EH (cell line): ENCODE measurements at regions not wholly inside any gene's neighbourhood (a gene's known extent, or its start where the extent isn't known, plus 50 kb on each side); places are given as distances from the start of the nearest gene placed in this dataset.

Experiments used
- DNase-seq: peaks from one replicate; pipeline ENCODE4 v3.0.0-alpha.2; 2015; ENCODE audit warnings: low read depth

DNA sequence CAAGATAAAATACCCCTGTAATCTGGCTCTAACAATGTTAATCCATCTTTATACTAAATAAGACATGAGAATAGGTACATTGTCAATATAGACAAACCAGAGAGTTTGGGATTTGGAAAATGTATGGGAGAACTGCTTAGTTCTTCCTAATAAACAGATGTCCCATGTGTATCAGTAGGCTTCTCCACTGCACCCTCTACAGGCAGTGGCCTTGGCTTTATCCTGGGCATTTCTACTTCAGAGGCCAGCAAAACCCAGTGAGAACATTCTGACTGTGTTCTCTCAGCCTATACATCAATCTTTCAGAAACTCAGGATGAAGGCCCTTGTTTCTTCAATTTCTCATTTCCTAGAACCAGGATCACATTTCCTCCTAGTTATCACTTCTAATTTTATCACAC lies 1167.5 kb upstream of the ACVR2A start:
- peak; percentile 5 for DNase-seq

DNA sequence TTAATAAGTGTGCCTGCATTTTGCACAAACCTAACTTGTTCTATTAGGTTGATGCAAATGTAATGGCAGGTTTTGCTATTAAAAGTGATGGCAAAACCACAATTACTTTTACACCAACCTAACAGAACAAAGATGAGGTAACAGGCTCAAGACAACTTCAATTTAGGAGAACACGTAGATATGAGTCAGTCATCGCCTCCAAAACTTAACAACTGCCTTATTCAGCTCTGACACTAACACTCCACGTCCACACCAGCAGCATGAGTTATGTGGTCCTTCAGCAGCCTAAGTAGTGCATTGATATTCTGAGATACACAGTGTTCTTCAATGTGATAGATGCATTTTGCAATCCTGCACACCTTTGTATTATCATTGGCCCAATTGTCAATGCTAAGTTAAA lies 1175.1 kb upstream of the ACVR2A start:
- DNase-seq: no peak

DNA sequence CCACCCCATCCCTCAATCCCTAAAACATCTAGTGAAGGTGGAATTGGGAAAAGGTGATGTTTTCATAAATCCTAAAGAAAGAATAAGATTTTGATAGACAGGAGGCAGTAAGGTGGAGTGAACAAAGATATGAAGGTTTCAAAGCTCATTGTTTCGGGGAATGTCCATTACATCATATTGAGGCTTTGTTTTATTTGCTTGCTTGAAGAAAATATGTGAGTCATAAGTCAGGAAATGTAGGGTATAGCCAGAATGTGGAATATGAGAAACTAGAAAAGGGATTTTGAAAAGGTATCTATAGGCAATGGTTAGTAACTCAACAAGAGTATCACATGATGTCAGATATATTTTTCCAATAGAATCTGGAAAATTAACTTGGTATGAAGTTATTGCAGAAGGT lies 1178.5 kb upstream of the ACVR2A start:
- peak; percentile 9 for DNase-seq

DNA sequence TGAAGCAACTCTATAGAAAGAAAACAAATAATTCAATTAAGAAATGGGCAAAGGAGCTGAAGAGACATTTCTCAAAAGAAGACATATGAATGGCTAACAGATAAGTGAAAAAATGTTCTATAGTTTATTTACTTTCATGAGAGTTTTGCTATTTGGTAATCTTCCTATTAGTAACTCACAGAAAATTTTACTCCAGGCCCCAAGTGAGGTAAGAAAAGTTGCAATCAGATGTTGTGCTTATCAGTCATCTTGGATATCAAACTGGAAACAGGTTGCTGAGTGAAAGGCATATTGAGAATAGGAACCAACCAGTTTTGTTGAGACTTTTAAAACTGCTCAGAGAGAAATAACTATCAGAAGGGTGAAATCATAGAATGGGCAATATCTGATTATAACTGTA lies 1179.0 kb upstream of the ACVR2A start:
- peak; percentile 7 for DNase-seq

DNA sequence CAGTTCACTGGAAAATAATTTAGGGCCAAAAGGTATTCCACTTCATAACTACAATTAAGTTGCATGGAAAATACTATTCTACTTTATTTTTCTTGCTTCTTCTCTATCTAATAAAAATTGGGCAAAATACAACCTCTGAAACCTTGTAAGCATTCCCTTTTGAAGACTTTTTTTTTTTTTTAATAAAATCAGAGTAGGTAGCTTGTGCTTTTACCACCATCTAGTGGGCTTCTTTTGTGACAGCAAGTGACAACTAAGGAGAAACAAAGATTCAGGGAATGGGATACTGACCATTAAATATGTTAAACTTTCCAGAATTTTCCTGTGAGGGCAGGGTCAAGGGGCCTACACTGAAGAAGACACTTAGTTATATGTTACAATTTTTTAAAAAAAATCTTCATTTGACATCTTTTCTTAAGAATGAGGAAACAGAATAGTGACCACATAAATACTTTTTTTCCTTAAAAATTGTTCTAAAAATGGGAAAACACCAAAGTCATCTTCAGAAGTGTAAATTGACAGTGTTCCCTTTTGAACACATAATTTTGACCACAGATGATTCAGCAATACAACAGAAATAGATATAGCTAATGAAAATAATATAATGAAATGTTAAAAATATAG lies 1183.2 kb upstream of the ACVR2A start:
- DNase-seq: peak; percentile 54

DNA sequence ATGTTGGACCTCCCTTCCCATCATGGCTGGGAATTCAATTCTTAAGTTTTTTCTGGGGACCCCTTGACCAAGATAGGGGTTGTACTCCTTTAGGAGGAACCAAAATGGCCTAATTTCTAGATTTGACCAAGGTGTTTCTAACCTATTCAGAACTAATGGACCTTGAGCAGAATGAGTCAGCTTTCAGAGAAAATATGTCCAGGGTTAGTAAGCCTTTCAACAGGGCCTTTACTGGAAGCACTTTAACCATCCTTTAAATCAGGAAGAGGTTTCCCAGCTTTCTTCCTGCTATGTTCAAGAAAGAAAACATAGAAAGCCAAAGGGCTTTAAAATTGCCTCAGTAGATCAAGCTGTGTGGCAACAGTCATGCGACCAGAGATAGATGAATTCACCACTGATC lies 1184.9 kb upstream of the ACVR2A start:
- peak; percentile 4 for DNase-seq

DNA sequence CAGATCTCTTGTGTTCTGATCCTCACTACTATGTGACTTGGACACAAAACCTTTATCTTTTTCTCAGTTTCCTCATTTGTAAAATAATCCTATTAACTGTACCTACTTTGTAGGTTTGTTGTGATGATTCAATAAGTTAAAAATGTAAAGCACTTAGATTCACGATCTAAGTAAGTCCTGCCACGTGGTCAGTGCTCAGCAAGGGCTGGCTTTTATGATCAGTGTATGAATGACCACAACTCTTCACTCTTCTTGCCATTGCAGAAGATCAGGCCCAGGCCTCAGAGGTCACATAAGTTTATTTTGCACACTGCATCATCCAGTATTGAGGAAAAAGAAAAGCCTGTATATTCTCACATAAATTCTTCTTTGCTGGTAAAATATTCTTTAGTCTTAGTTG lies 1192.5 kb upstream of the ACVR2A start:
- peak; percentile 68 for DNase-seq

DNA sequence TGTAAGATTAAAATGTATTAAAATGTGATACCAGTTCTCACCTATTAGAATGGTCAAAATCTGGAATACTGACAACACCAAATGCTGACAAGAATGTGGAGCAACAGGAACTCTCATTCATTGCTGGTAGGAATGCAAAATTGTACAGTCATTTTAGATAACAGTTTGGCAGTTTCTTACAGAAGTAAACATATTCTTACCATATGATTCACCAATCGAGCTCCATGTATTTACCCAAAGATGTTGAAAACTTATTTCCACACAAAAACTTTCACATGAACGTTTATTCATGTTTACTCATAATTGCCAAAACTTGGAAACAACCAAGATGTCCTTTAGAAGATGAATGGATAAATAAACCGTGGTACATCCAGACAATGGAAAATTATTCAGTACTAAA lies 1193.5 kb upstream of the ACVR2A start:
- peak; percentile 2 for DNase-seq

DNA sequence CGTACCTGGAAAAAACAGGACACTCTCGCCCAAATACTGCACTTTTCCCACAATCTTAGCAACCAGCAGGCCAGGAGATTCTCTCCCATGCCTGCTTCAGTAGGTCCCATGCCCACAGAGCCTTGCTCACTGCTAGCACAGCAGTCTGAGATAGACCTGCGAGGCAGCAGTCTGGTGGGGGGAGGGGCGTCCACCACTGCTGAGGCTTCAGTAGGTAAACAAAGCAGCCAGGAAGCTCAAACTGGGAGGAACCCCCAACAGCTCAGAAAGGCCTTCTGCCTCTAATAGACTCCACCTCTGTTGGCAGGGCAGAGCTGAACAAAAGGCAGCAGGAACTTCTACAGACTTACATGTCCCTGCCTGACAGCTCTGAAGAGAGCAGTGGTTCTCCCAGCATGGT lies 1202.8 kb upstream of the ACVR2A start:
- DNase-seq: no peak

DNA sequence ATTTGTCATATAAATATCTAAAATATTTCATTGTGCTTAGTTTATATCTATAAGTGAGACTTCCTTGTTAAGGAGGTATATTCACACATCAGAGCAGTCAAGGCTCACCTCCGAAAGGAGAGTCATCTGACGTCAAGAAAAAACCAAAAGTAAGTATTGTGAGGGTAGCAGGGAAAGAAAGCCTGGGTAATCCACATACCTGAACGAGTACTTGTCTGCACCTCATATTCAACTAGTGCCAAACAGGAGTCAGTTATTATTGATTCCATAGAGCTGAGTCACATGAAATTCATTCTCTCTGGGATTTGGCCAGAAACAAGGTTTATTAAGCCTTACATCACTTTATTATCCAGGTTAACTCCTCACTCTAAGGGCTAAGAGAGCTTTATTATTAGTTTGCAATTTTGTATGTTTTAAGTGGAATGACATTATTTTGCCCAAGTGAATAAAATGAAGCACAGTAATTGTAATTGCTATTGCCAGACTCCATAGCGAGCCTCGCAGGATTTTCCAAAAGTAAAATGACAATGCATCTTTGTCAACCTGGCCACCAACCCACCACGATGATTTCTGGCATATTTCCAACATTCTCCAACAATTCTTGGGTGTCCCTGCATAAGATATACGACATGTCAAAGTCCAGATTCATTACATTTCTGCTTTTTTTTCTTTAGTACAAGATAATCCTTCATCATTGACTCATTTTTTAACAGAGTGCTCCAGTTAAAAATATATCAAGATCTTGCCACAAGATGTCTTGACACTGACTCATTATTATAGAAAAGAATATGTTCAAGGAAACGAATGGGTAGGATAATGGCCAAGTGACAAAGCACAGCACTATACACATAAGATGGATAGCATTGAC lies 1210.4 kb upstream of the ACVR2A start:
- DNase-seq: peak; percentile 66

DNA sequence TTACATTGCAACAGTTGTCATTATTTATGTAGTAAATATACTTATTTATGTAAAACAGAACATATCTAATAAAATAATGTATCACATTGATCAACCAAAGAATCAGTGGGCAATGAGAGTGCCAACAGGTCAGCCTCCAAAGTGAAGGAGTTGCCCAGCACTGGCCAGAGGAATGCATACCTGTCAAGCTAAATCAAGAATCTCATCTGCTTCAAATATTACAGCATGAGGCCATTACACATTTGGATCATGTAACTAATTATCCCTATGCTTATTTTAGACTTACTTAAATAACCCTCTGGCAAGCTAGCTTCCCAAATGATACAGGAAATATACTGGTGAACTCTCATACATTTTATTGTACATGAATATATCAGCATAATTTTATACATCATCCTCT lies 1211.7 kb upstream of the ACVR2A start:
- peak; percentile 8 for DNase-seq

DNA sequence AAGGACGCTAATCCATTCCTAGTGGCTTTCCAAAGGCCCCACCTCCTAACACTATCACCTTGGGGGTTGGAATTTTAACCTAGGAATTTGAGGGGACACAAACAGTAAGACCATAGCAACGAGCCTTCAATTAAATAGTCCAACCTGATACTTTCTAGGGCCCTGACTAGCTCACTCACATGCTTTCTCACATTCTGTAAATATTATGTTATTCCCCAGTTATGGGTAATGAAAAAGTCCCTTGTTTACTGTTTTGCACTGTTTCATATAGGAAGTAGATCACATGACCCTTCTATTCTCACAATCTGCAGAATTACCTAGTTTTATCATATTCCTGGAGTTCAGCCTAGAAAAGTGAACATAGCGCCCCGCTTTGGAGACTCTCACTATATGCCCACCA lies 1212.1 kb upstream of the ACVR2A start:
- DNase-seq: no peak

DNA sequence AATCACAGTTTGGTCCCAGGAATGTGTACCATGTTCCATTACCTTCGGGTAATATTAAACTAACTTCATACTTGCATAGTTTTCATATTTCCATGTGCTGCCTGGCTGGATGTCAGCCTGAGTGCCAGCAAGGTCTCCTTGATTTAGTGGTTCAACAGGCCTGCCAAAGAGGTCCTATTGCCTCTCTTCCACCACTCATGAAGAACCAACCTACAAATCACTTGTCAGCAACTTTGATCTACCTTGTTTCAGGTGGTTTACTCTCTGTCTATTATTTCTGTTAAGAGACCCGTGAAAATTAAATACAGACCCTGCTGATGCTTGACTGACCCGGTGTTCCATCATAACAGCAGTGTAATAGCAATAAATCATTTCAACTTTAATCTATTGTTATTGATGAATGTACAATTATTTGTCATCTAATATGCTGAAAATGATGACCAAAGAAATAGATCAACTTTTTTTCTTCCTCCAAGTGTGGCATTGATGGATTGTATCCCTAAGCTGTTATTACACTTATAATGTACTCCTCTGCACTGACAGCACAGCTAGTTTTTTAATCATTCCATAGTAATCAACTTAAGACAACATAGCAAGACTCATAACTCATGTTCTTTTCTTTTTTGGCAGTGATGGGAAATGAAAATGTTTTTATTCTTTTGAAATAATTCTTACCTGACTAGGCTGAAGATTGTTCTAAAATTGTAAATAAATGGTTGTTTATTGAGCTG lies 1220.2 kb upstream of the ACVR2A start:
- DNase-seq: peak; percentile 1

DNA sequence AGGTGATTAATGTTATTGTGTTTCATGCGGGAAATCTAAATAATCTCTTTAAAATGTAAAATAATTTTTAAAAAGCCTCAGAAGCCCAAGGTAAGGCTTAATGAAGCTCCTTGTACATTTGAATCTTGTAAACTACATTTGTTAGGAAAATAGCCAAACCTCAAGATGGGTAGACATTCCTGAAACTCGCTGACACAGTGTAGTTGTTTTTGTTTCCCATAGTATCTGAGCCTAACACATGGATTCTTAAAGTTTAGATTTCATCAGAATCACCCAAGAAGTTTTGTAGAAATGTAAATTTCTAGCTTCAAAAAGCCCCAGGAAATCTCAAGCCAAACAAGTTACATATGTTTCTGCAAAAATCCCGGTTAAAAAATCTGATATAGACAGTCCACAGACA lies 1221.1 kb upstream of the ACVR2A start:
- DNase-seq: peak; percentile 61

DNA sequence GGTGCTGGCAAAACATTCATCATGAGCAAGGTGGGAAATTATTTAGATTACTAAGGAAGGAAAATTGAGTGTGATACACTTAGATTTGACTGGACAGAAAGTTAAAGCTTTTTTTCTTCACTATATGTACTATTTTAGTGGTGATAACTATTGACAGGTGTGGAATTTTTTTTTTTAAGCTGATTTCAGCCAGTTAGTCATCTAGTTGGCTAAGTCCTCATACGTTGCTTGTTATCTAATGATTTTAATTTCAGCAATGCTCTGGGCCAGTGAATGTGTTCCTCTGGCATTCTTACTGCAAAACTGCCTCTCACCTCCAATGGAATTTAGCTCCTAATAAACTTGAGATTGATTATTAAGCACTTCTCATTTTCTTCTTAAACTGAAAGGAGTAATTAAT lies 1223.2 kb upstream of the ACVR2A start:
- no peak for DNase-seq

DNA sequence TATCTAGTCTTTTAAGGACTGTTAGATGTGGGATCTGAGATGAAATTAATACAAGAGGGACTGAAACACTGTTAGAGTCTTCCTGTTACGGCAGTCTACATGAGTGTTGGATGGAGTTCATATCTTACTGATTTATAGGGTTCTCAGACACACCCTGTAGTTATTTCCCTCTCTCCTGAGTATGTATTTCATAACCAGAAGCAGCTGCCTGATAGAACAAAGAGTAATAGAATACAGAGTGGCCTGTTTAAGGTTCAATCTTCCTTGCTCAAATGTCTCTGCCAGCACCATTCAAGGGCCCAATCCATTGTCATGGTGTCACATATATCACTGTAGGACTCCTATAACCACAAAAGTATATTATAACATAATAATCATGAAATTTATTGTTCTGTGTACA lies 1229.1 kb upstream of the ACVR2A start:
- no peak for DNase-seq

DNA sequence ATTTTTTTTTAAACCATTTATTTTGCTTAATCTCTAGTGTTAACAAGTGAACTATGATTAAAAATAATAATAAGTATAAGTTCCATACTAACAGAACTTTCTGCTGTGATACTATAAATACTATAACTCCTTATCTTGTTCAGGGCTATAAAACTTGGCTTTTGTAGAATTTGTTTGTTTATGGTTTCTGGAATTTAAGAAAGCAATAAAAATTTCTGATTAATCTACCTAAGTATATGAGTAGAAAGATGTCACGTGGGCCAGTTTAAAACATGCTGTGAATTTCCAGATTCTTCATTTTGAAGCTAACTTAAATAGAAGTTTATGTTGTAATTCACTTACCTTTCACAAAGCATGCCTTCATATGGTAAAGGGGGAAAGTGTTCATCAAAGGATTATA lies 1236.3 kb upstream of the ACVR2A start:
- no peak for DNase-seq

DNA sequence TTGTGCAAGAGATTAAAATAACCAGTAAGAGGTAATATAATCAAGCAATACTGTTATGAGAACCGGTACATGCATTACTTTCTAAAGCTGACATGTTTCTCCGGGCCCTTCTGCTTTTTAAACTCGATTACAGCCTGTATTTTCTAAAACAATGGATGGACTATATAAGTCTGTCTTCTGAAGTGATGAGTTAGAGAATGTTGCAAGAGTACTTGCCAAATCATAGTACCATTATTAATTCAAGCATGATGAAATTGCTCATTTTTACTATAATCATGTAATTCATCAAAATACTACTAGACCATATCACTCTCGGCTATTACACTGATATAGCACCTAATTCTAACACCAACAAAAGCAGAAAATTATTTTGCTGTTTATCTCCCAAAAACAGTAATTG lies 1240.3 kb upstream of the ACVR2A start:
- DNase-seq: no peak

DNA sequence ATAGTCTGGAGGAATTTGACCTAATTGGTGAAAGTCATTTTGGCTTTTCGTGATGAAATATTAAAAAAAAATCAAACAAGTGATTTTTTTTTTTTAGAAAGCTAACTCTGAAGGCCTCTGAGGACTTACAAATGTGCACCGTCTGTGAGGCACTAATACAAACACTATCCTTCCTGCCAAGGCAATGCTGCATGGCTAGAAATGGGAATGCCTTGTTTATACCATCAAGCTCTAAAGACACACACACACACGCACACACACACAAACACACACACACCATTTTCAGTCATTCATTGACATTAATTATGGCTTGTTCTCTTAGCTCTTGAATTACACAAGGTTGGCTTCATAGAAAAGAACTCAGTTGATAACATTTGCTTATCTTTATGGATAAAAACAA lies 1242.0 kb upstream of the ACVR2A start:
- DNase-seq: peak; percentile 8

DNA sequence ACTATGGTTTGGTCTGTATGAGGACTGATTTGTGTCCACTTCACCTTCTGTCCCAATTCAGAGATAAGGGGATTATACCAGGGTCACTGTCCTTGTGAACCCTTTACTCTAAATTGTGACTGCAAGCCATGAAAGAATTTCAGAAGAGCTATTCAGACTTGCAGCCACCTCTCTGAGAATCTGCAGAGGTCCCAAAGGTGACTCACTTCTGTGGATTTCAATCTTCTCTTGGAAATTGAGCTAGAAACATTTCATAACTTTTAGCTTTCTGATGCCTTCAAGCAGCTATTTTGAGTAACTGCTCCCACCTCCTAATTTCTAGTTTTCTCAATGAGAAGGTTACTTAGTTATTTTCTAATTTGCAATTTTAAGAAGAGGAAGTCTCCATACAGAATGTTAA lies 1242.4 kb upstream of the ACVR2A start:
- peak; percentile 65 for DNase-seq

DNA sequence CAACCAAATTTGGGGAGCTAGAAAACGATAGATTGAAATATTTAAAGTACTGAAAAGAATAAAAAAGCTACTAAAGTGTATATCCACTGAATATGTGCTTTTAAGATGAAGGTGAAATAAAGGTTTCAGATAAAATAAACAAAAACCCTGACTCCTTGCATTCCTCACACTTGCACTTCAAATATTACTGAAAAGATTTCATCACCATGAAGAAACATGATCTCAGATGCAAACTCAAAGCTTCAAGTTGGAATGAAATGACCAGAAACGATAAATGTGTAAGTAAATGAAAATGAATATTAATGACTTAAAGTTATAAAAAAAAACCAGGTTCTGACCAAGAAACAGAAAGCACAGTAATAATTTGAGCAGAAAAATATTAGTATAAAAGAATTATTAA lies 1246.0 kb upstream of the ACVR2A start:
- DNase-seq: no peak

DNA sequence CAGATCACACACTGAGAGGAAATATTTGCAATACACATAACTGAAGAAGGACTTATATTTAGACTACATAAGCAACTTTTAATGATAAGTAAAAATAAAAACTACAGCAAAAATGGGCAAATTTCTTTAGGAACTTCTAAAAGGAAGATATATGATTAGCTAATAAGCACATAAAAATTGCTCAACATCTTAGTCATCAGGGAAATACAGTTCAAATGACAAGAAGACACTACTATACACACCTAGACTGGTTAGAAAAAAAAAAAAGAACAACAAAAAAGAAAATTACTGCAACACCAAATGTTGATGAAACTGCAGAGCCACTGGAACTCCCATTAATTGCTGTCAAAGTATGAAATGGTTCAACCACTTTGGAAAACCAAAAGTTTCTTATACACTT lies 1247.5 kb upstream of the ACVR2A start:
- no peak for DNase-seq

DNA sequence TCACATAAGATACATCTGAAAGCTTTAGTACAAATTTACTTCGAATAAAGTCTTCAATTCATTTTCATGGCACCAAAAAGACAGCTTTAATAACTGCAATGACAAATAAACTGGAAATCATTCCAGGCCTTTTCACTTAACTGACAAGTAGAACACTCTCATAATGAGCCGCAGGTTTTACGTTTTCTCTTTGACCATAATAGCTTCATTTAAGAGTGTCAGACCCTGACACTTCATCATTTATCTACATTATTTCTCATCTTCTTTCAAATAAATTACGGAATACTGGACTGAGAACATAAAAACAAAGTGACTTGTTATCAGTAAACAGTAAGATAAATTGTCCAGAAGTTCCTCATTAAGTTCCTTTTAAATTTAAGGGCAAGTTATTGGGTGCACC lies 1252.9 kb upstream of the ACVR2A start:
- no peak for DNase-seq
